ENCODE measurements at regions not wholly inside any gene's neighbourhood (a gene's known extent, or its start where the extent isn't known, plus 50 kb on each side); places are given as distances from the start of the nearest gene placed in this dataset.
"Not testable (repeated sequence)": the region's sequence is repeated elsewhere in the genome, so short reads cannot be mapped to it uniquely, and the experiment has no call there.

- no peak for DNase-seq (ENCODE audit: low read depth)
Measured at GRCh38 chr20:1810926-1811620, 84.1 kb upstream of the SIRPA start.

GRCh38 chr20:1810572-1810925, 84.7 kb upstream of the SIRPA start:
- no peak for DNase-seq (ENCODE audit: low read depth)

DNA sequence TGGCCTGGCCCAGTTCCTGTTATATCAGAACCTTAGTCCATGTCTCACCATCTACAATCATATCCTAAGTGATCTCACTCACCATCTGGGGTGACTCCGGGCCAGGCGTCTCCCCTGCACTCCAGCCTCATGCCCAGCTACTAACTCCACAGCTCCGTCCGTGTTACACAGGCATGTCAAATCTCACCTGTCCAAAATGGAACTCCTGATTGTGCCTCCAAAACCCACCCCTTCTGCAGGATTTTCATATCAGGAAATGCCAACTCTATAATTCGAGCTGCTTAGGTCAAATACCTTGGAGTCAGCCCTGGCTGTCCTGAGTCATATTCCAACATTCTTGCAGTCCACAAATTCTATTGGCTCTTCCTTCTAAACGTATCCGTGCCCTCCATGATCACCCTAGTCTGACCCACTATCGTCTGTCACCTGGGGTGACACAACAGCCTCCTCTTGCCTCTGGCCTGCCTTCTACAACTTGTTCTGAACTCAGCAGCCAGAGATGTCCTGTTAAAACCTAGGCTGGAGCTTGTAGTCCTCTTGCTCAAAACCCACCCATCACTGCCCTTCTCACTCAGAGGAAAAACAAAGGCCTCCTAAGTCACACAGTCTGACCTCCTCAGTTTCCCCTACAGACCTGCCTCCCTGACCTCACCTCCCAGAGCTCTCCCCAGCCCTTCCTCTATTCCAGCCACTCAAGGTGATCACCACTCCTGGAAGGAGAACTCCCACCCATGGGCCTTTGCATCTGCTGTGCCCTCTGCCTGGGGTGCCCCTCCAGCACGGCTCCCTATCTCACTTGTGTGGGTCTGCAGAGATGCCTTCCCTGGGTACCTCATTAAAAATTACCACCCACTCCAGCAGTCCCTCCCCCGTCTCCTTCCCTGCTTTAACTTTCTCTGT, 85.3 kb upstream of the SIRPA start:
- DNase-seq (ENCODE audit: low read depth), result no peak

DNA sequence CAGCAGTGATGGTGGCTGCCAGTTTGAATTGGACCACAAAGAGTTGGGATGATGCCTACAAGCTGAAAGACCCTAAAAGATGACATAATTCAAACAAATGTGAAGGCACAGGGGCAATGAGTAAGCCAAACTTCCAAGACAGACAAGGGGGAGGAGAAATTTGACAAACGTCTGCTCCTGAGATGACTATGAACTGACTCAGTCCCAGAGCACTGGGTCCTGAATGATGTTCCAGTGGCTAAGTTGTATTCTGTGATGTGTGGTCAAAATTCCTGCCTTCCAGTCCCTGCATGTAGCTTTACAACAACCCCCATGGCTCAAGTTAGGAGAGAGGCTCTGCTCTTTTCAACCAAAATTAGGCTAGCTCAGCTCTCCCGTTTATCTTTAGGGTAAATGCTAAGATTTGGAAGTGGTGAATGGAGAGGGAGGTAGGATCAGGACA, 86.1 kb upstream of the SIRPA start:
- DNase-seq (ENCODE audit: low read depth), result no peak

DNA sequence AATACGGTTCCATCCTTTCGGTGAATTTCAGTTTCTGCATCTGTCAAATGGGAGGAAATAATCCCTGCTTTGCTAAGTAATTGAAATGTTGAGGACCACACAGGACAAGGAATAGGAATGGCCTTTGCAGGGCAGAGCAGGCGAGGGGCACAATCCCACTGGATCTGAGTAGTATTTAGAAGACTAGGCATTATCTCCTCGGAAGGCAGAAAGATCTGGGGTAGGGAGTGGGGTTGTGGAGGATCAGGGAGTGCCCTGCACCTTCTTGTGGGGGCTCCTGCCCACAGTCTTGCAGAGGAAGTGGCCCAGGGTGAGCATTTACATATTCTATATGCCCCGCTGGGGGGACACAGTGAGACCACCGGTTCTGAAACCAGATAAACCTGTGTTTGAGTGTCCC, 87.1 kb upstream of the SIRPA start:
- DNase-seq (ENCODE audit: low read depth), result no peak

- no peak for DNase-seq (ENCODE audit: low read depth)
Measured at GRCh38 chr20:1807394-1807793, 87.8 kb upstream of the SIRPA start.

GRCh38 chr20:1806456-1806855, 88.8 kb upstream of the SIRPA start:
- no peak for DNase-seq (ENCODE audit: low read depth)

DNA sequence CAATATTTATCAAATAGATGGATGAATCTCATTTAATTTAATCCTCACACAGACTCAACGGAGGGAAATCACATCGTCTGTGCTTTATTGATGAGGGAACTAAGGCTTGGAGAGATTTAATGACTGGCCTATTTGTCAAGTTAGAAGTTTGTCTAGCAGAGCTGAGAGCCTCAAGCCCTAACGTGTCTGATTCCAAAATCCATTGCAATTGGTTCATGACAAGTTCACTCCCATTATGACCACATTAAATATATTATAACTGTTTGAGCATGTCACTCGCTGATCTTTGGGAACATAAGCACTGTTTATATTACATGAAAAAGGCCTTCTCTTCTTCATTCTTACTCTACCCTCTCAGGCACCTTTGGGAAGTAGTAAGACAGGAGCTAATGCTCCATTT, 89.4 kb upstream of the SIRPA start:
- no peak for DNase-seq (ENCODE audit: low read depth)

- DNase-seq (ENCODE audit: low read depth), result no peak
Measured at GRCh38 chr20:1805161-1805581, 90.0 kb upstream of the SIRPA start.

DNA sequence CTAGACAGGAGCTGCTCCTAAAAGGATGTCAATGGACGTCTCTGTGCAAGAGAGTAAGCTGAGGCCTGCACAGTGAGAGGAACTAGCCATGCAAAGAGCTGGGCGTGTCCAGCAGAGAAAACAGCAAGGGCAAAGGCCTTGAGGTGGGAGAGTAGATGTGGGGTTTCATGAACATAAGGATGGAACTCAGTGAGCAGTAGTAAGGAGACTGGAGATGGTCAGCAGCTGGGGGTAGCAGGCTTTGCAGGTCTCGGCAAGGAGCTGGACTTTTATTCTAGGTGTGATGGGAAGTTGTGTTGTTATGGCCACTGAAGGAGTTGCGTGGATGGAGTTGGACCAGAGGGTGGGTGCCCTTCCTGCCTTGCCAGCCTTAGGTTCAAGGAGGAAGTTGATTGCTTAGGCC, 90.7 kb upstream of the SIRPA start:
- no peak for DNase-seq (ENCODE audit: low read depth)

- no peak for DNase-seq (ENCODE audit: low read depth)
Measured at GRCh38 chr20:1803932-1804501, 91.2 kb upstream of the SIRPA start.

DNA sequence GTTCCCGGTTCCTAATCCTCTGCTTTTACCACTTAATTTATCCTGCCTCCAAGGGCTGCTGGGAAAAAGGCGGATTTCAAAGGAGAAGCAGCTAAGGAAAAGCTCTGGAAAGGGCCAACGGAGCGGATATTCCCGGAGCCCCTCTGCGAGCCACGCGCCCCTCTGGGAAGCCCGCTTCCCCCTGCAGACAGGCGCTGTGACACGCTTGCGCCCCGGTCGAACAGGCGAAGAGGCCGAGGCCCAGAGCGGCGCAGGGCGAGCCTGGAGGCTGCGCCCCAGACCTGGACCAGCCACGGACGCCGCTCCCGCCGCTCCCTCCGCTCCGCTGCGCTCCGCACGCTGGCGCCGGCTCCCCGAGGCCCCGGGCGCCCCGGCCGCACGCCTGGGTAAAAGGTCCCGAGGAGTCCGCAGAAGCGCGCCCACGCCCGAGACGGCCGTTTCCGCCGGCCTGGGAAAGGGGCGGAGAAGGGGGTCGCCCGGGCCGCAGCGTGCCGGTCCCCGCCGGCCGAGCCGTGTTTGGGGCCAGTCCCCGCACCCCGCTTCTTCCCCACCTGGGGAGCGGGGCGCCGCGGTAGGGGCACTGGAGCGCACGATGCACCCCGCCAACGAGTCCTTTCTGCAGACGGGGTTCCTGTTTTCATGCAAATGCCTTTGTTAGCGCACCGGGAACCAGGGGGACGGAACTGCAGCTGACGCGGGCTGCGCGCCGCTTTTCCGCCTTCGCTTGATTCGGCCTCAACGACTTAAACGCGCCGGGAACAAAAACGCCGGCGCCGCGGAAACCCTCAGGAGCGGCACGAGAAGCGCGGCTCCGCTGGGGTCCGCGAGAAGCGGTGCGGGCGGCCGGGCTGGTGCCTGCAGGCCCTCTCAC, 91.9 kb upstream of the SIRPA start:
- DNase-seq (ENCODE audit: low read depth), result no peak

DNA sequence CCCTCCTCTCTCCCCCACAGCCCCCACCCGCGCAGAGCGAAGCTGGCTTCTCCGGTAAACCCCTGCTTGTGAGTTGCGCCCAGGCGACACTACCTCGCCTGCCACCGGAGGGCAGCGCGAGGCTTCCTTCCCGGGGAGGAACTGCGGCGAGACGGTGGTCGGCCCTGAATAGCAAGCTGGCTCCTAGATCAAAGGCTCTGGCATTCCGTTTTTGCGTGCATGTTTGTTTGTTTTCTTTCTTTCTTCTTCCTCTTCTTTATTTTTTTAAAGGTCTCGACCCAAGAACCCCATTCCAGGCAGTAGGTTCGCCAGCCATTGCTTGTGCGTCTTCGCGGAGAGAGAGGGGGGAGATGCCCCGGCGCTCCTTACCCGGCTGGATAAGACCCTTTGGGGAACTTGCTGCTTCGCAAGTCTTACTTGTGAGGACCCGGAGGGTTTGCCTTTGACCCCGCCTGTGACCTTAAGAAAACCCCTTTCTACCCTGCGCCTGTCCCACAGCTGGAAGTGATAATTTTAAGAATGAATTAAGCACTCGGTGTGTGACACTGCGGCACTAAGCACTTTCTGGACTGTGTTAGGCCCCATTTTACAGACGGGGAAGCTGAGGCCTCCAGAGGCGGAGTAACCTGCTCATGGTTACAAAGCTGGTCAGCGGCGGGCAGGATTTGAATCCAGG, 92.7 kb upstream of the SIRPA start:
- DNase-seq (ENCODE audit: low read depth), result peak; percentile 9

GRCh38 chr20:1801929-1802306, 93.3 kb upstream of the SIRPA start:
- no peak for DNase-seq (ENCODE audit: low read depth)

DNA sequence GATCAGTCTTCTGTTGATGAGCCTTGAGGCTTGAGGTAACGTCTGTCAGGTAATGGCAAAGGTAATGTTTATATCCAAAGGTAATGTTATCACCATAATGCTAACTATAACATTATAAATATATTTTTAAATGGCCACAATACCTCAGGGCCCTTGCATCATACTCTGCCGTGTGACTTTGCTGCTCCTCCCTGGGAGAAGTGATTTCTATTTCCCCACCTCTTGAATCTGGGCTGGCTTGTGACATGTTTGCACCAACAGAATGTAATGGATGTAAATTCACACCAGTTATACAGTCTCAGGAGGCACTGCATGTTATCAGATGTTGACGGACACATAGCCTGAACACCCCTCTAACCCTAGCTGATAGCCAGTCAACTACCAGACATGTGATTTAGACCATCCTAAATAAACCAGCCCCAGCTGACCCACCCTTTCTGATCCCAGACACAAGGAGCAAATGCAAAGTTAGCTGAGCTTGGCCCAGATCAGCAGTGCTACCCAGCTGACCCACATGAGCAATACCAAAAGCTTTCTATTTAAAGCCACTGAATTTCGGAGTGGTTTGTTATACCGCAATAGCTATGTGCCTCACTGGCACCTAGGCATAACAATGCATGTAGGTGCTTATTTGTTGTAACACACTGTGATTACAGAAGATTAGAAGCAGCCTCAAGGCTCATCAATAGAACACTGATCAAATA, 93.8 kb upstream of the SIRPA start:
- DNase-seq (ENCODE audit: low read depth), result no peak

DNA sequence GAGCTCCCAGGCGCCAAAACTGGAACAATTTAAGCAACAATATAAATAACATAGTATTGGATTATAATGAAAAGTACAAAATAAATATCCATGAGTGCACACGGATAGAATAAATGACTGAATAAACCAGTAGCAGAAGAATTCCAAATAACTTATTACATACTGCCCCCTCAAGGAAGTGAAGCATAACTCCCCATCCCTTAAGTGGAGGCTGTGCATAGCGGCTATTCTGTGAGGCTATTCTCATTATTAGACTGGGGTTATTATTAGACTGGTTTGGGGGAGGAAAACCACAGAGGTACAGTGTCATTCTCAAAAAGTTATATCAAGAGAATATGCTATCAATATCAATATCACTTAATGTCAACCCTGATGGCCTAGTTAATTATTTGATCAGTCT, 94.4 kb upstream of the SIRPA start:
- no peak for DNase-seq (ENCODE audit: low read depth)

GRCh38 chr20:1800180-1800579, 95.0 kb upstream of the SIRPA start:
- DNase-seq (ENCODE audit: low read depth), result no peak

GRCh38 chr20:1799746-1800145, 95.5 kb upstream of the SIRPA start:
- DNase-seq (ENCODE audit: low read depth), result not testable (repeated sequence)

- DNase-seq (ENCODE audit: low read depth), result no peak
Measured at GRCh38 chr20:1798982-1799381, 96.2 kb upstream of the SIRPA start.

DNA sequence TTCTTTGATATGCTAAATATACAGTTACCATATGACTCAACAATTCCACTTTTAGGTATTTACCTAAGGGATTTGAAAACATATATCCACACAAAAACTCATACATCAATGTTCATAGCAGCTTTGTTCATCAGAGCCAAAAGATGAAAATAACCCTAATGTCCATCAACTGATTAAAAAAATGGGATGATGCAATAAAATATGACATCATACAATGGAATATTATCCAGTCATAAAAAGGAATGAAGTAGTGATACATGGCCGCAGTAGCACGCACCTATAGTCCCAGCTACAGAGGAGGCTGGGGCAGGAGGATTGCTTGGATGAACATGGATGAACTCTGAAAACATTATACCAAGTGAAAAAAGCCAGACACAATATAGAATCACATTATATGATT, 101.4 kb upstream of the SIRPA start:
- no peak for DNase-seq (ENCODE audit: low read depth)

DNA sequence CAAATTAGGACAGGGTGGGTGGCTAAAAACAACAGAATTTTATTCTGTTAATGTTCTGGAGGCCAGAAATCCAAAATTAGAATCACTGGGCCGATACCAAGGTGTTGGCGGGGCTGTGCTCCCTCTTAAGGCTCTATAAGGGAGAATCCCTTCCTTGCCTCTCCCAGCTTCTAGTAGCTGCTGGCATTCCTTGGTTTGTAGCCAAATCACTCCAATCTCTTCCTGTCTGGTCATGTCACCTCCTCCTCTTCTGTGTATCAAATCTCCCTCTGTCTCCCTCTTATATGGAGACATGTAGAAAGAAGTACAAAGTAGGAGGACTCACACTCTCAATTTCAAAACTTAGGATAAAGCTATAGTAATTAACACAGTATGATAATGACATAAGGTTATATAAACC, 102.9 kb upstream of the SIRPA start:
- DNase-seq (ENCODE audit: low read depth), result no peak
